Left renal cortex interstitium (tissue), 4 donors: ENCODE measurements at regions not wholly inside any gene's neighbourhood (a gene's known extent, or its start where the extent isn't known, plus 50 kb on each side); places are given as distances from the start of the nearest gene placed in this dataset.
"Not testable (repeated sequence)": the region's sequence is repeated elsewhere in the genome, so short reads cannot be mapped to it uniquely, and the experiment has no call there.

Experiments used
- DNase-seq, 4 donors: peaks; one replicate each; pipeline ENCODE4 v3.0.0-alpha.2; 2013; ENCODE audit warnings: low read depth in 4 of 4, low spot score in 2 of 4, missing footprints in 1 of 4

- no peak for DNase-seq
These were observed 140.6 kb downstream of the LCA5 start for GRCh38 chr6:79396625-79397024.

- no peak for DNase-seq
These were observed 142.5 kb downstream of the LCA5 start for GRCh38 chr6:79394690-79395089.

- no peak for DNase-seq
These were observed 145.1 kb downstream of the LCA5 start for GRCh38 chr6:79392094-79392493.

- DNase-seq = no peak
These were observed 145.8 kb downstream of the LCA5 start for GRCh38 chr6:79391480-79391879.

GRCh38 chr6:79385893-79386292, 151.3 kb downstream of the LCA5 start:
- DNase-seq = no peak

GRCh38 chr6:79385333-79385732, 150.9 kb upstream of the HMGN3 start:
- no peak for DNase-seq

DNA sequence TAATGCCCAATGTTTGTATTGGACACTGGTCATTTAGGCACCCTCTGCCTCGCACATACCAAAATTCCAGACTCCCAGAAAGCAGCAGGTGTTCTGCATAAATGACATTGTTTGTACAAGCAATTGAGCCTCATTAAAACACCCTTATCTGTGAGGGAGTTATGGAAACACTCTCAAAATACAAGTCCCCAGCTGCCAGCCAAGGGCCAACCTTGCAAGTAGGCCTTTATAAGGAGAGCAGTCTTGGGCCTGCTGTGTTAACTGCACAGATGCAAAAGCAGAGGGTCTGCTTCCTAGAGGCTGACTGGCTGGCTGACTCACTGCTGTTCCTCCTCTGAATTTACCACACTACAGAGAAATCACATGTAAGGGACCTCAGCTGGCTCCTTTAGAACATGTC, 150.4 kb upstream of the HMGN3 start:
- no peak for DNase-seq

DNA sequence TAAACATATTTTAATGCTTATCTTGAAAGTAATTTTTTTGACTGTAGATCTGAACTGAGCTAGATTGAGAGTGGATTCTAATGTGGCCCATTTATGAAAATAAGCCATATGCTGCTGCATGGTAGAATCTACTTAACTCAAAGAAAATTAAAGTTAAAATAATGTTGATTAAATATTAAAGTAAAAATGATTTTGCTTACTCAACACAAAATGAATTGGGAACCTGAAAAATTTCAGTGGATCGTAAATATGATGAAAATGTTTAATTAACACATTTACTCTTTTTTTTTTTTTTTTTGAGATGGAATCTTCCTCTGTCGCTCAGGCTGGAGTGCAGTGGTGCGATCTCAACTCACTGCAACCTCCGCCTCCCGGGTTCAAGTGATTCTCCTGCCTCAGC, 144.5 kb upstream of the HMGN3 start:
- no peak for DNase-seq

- DNase-seq = peak in 3 of 4 donors; percentile 60 to 66 (median 61)
These were observed 143.4 kb upstream of the HMGN3 start for GRCh38 chr6:79377888-79378348.

GRCh38 chr6:79377047-79377446, 142.6 kb upstream of the HMGN3 start:
- DNase-seq = no peak

DNA sequence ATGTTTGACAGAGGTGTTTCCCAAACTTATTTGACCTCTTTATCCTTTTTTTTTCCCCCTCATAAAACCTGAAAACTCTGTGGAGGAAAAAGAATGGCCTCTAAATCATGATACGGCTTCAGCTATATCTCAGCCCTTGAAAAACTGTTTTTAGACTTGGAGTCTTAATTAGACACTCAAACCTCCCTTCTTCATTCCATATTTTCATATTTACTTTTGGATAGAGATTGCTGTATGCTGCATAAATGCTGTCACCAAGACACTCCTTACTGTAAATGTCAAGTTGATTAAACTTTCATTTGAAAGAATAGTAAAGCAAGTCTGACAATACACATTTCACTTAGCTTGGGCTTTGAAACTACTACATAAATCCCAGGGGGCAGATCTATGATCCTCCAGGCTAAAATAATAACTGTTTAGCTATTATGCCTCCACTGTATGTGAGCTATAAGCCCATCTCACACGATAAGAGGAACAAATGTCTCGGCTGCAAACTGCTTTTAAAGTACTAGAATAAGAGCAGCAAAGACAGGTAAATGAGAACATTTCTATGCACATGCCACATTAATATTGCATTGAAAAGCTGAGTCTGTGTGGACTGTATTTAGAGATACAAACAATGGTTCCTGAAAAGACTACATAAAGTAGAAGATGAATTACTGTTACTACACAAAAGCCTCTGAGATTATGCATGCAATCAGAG, 141.3 kb upstream of the HMGN3 start:
- DNase-seq = no peak

- no peak for DNase-seq
These were observed 139.8 kb upstream of the HMGN3 start for GRCh38 chr6:79374308-79374707.

DNA sequence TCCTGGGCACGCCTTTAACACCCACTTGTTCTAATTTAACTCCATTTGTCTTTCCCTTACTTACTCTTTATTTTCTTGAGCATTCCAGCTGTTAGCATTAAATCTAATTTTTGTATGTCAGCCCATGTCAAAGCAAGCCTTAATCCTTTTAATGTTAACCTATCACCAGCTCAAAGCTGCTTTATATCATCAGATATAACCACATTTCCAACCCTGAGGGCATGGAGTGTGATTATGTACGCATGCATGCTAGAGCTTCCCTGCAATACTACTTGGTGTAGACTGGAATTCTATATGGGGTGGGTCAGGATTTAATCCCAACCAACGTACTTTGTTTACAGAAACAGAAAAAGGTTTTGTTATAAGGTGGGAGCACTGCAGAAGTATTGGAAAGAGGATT, 139.4 kb upstream of the HMGN3 start:
- DNase-seq = no peak

- no peak for DNase-seq
These were observed 138.8 kb upstream of the HMGN3 start for GRCh38 chr6:79373246-79373645.

DNA sequence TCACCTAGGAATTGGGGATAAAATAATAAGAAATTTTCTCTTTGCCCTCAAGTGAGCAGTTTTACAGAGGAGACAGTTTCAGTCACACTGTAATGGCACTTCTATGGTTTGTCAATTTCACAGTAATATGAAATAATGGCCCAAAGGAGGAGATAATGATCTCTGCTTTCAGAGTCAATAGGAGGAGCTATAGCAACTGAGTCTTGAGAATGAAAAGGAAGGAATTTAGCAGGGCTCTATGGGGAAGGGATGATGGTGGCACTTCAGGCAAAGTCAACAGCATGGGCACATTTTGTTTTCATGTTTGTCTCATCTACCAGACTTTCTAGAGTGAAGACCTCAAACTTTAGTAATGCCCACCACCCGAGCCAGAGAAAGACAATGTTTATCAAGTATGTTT, 138.3 kb upstream of the HMGN3 start:
- no peak for DNase-seq

DNA sequence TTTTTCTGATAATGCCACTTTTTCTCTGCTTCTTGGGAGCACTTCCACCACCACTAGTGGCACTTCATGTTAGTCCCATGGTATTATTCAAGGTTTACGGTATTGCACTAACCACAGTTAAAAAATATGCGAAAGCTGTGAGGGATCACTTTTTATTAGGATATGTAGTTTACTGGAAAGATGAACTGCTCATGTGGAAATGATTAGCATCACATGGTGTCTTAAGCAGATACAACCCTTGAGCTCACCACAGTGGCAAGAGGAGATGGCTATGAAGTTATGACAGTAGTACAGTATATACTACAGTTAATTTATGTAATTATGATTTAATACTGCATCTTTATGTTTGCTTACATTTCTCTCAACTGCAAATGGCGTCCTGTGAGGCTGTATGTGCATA, 134.5 kb upstream of the HMGN3 start:
- no peak for DNase-seq

DNA sequence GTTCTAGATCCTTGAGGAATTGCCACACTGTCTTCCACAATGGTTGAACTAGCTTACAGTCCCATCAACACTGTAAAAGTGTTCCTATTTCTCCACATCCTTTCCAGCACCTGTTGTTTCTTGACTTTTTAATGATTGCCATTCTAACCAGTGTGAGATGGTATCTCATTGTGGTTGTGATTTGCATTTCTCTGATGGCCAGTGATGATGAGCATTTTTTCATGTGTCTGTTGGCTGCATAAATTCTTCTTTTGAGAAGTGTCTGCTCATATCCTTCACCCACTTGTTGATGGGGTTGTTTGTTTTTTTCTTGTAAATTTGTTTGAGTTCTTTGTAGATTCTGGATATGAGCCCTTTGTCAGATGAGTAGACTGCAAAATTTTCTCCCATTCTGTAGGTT, 129.0 kb upstream of the HMGN3 start:
- DNase-seq = not testable (repeated sequence)

GRCh38 chr6:79361074-79361473, 126.6 kb upstream of the HMGN3 start:
- DNase-seq = not testable (repeated sequence)

DNA sequence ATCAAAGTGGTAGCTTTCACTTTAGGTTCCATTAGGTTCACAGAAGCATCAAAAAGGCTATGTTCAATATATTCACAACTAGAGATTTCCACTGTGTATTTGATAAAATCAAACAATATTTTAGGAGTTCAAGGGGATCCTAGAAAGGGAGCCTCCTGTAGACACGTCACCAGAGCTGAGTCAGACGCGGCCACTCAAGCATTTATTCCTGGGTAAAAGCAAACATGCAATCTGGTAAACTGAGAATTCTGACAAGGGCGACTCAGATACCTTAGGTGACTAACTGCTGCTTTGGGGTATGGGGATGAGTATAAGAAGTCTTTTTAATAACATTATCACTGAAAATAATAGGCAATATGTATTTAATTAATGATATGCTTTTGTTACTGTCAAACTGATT, 118.7 kb upstream of the HMGN3 start:
- DNase-seq = no peak

GRCh38 chr6:79338493-79338892, 104.0 kb upstream of the HMGN3 start:
- no peak for DNase-seq

GRCh38 chr6:79335133-79335674, 100.7 kb upstream of the HMGN3 start:
- DNase-seq = no peak

DNA sequence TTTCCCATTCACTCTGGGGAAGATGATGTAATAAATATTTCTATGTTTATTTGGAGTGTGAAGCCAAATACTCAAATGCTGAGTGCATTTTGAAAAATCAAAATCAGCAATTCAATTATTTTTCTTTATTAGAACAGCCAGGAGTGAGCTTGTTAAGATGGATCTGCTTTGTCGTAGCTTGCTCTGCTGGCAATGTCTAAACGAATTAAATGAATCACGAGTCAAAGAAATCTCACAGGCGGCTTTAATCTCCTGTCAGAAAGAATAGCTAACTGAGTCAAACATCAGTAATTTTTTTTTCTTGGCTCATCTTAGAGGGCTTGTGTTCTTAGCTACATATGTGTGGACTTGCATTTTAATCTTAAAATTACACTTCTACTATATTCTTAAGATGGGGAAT, 100.2 kb upstream of the HMGN3 start:
- no peak for DNase-seq

DNA sequence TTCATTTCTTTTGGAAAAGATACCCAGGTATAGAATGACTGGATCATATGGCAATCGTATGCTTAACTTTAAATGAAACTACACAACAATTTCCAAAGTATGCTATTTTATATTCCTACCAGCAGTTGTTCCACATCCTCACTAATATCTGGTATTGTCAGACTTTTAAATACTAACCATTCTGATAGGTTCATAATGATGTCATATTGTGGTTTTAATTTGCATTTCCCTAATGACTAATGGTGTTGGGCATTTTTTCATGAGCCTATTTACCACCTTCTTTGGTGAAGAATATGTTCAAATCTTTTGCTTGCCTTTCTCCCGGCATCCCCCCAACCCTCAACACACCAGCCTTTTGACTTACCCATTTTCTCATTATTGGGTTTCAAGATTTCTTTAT, 96.2 kb upstream of the HMGN3 start:
- DNase-seq = no peak
